H1 (cell line): ENCODE measurements at regions not wholly inside any gene's neighbourhood (a gene's known extent, or its start where the extent isn't known, plus 50 kb on each side); places are given as distances from the start of the nearest gene placed in this dataset.

Experiments
- EGR1 ChIP-seq: IDR thresholded peaks from 2 replicates; pipeline ENCODE4 v1.6.1; 2011; ENCODE audit warnings: low read depth, low read length, borderline replicate concordance
- EZH2 ChIP-seq: fragments of 200-600 bp; sonication (generic); IDR thresholded peaks from 2 replicates; pipeline ENCODE4 v1.7.1; 2012; ENCODE audit warnings: low read depth, mild to moderate bottlenecking, moderate library complexity, low read length, inconsistent platforms; ENCODE audit not compliant: severe bottlenecking
- RFX5 ChIP-seq: IDR thresholded peaks from 2 replicates; pipeline ENCODE4 v1.6.1; 2011; ENCODE audit warnings: low read depth, low read length, improper control_type of control experiment, borderline replicate concordance

GRCh38 chr16:87044829-87045228 is 272.4 kb downstream of the C16orf95 start:
- TF ChIP-seq RFX5 (no peak), EZH2 (no peak), EGR1 (no peak)
